ENCODE measurements at regions not wholly inside any gene's neighbourhood (a gene's known extent, or its start where the extent isn't known, plus 50 kb on each side); places are given as distances from the start of the nearest gene placed in this dataset.
A peak's percentile ranks its signal among the peaks of the same experiment; 100 is the strongest.
"Not testable (repeated sequence)": the region's sequence is repeated elsewhere in the genome, so short reads cannot be mapped to it uniquely, and the experiment has no call there.

DNA sequence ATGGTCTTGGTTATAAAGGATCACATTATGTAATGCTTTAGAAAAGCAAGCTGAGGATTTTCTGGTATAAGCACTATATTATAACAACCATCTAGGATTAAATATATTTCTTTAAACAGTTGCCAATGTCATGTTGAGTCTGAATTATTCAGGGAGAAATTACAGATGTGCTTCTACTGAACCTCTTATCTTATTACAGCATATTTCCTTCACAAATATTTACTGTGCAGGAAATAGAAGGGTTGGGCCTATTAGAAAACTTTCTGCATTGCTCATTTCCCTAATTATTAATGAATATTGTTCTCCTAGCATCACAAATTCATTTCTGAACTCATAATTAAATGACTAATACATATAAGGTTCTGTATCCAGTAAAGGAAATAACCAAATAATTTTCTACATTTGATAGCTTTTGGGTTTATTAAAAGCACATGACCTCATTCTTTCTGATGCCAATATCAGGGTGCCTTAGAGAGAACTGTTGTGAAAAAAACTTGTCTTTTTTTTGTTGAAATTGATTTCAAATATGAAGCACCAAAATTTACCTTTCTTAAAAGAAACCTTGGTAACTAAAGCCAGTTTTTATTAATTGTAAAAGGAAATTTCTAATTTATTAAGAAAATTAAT is 476.8 kb upstream of the PTGER4 start:
- no peak for ATAC-seq
- intact Hi-C loops (cut with DNase I) = no loop called here
- DNase-seq (ENCODE audit: low spot score) = no peak

DNA sequence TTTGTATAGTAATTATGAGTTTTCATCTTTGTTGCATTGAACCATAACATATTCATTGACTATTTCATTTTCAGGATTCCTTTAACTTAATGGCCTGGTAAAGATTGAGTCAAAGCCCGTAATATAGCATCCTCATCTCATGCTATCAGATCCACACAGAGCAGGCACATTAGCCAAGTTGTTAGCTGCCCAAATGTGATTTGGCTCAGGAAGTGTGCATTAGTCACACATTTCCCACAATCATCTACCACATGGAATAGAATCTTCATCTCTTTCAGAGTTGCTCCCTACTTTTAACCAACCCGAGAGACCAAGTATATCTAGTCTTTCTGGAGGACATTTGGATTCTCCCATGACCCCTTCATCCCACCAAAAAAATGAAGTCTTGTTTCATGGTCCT is 481.0 kb upstream of the PTGER4 start:
- no peak for ATAC-seq
- intact Hi-C loops (cut with DNase I) = loop anchor here (5.0 kb wide), 1 partner anchor 864 kb away; no protein-coding TSS in a partner anchor
- no peak for DNase-seq (ENCODE audit: low spot score)

DNA sequence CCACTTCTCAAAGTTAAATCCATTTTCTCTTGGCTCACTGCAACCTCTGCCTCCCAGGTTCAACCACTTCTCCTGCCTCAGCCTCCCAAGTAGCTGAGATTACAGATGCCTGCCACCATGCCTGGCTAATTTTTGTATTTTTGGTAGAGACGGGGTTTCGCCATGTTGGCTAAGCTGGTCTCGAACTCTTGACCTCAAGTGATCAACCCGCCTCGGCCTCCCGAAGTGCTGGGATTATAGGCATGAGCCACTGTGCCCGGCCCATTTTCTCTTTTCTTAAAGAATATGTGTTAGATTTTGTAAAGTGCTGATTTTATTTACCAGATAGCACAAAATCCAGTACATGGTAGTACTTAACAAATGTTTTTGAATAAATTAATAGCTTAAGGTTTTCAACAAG is 484.1 kb upstream of the PTGER4 start:
- DNase-seq (ENCODE audit: low spot score); ATAC-seq: not testable (repeated sequence)
- intact Hi-C loops (cut with DNase I) = loop anchor here (5.0 kb wide), 1 partner anchor 867 kb away; no protein-coding TSS in a partner anchor

DNA sequence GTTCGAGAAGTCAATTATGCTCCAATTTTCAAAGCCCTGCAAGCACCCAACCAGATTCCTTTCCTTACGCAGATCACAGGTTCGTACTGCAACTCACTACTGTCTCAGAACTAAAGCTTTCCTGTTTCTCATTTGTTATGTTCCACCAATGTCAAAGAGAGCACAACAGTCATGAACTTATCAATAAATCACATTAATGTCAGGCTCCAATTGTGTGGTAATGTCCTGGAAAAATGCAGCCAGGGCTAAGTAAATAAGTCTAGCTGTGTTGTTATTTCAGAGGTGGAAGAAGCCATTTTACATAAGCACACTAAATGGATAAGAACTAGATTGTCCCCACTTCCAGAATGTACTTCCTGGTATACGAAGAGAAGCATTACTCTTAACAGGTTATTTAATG is 488.6 kb upstream of the PTGER4 start:
- ATAC-seq (no peak), DNase-seq (ENCODE audit: low spot score) (no peak)
- intact Hi-C loops (cut with DNase I) = no loop called here

DNA sequence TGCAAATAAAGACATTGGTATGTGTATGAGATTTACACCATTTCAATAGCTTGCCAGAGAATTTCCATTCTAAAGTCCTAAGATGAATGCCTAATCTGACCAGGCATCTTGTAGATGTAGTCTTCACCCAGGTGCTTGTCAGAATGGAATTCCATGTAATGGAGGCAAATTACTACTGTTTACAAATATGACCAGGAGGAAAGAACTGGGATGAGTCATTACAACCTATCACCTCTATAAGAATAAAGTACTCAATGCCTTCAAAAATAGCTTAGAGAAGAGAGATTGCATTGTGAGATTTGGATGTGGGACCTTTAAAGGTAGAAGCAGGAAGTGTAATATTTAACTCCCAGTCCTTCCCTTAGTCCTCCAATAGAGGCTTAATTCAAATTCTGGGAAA is 507.0 kb upstream of the PTGER4 start:
- intact Hi-C loops (cut with DNase I) = no loop called here
- ATAC-seq (no peak), DNase-seq (ENCODE audit: low spot score) (no peak)

DNA sequence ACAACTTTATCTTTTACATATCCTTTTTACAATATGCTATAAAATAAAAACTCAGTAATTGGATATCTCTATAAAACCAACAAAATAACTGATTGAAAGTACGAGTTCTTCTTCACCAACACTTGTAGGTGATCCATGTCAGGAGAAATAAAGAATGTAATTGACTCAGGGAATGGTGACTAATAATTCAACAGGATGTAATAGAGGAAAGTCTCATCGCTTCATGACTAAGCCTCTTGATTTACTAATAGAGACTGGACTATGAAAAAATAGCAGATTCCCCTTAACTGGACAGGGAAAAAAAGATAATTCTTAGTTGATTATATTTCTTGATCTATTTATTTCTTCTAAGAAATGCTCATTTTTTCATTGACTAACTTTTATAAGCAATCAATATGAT is 507.7 kb upstream of the PTGER4 start:
- ATAC-seq = no peak
- intact Hi-C loops (cut with DNase I) = no loop called here
- DNase-seq (ENCODE audit: low spot score) = no peak

DNA sequence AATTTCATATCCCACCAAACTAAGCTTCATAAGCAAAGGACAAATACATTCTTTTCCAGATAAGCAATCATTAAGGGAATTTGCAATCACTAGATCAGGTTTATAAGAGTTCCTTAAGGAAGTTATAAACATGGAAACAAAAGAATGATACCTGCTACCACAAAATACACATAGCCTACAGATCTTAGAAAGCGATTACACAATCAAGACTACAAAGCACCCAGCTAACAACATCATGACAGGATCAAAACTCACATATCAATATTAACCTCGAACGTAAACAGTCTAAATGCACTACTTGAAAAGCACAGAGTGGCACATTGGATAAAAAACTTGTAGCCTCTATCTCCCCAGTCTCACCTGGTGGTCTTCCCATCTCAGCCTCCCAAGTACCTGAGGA is 512.4 kb upstream of the PTGER4 start:
- ATAC-seq = no peak
- intact Hi-C loops (cut with DNase I) = no loop called here

DNA sequence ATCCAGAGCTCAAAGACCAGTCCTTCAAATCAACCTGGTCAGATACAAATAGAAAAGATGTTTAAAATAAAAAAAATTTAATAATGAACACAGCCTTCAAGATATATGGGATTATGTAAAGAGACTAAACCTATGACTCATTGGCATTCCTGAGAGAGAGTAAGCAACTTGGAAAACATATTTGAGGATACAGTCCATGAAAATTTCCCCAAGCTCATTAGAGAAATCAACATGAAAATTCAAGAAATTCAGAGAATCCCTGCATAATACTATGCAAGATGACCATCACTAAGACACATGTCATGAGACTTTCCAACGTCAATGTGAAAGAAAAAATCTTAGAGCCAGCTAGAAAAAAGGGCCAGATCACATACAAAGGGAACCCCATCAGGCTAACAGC is 512.9 kb upstream of the PTGER4 start:
- ATAC-seq = no peak
- DNase-seq (ENCODE audit: low spot score) = no peak
- intact Hi-C loops (cut with DNase I) = no loop called here

More for the DNA sequence above, 512.4 kb upstream of the PTGER4 start:
- no peak for DNase-seq (ENCODE audit: low spot score)

DNA sequence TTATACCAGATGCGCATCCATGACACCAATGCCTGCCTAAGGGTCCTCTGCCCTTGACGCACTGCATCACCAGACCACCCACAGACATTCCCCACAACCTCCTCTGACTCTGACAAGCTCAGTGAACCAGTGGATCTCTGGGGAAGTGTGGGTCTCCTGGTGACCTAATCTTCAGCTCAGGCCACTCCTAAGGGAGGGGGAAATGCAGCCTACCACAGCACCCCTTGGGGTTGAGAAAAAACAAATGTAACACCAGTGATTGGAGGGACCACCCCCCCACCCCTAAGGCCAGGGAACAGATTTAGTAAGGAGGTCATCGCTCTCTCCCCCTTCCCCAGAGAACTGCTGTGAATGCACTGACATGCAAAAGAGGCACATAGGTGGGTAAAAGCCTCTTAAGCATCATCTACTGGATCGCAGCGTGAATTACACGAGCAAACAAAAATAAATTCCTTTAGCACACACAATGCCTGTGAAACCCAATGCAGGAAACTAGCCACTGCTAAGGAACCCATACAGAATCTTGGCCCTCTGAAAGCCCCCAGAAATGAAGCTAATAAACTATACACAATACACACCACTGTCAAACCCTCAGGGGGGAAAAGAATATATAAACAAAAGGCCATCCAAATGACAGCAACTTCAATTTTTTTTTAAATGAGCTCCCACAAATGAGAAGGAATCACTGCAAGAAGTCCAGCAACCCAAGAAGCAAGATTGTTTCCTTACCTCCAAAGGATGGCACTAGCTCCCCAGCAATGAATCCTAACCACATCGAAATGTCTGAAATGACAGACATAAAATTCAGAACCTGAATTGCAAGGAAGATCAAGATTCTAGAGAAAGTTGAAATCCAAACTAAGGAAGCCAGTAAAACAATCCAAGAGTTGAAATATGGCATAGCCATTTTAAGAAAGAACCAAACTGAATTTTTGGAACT is 513.7 kb upstream of the PTGER4 start:
- intact Hi-C loops (cut with DNase I) = no loop called here
- no peak for ATAC-seq

DNA sequence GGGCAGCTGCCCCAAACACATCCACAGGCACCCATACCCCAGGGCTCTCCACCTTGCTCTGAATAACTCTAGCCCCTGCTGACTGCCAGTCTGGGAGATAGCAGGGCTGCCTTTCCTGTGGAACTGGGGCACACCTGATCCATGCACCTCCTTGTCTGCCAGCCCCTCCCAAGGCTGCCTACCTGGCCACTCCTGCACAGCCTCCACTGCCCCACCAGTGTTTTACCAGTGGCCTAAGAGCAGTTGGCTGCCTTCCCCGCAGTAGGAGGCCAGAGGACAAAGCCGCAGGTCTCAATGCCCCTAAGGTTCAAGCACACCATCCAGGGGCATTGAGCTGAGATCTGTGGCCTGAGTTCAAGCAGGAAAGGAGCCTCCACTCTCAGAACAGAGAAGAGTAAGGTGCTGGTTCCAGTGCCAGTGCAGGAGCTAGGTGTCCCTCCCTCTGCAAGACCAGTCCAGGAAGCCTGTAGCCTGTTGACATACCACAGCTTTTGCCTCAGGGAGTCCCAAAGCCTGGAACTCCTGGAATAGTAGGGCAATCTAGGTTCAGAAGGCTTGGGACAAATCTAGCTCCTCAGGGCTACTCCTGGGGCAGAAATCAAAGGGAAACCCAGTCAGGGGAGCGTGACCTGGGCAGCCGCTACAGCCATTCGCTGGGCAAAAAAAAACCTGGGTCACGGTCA is 514.5 kb upstream of the PTGER4 start:
- DNase-seq (ENCODE audit: low spot score) (no peak), ATAC-seq (no peak)
- intact Hi-C loops (cut with DNase I) = no loop called here

More for the DNA sequence above, 513.7 kb upstream of the PTGER4 start:
- DNase-seq (ENCODE audit: low spot score) = no peak

DNA sequence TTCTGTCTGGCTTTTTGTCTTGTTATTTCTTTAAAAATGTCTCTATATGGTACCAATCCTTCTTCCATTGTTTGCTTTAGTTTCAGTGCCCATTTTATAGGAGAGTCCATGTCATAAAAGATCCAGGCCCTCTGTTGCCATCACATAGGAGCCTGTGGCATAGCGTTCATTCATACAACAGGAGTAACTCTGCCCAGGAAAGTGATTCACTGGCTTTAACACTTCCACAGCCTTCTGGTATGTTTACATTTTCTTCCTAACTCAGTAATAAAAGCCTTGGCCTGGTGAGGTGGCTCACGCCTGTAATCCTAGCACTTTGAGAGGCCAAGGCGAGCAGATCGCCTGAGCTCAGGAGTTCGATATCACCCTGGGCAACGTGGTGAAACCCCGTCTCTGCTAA is 519.3 kb upstream of the PTGER4 start:
- ATAC-seq (no peak), DNase-seq (ENCODE audit: low spot score) (no peak)
- intact Hi-C loops (cut with DNase I) = no loop called here

DNA sequence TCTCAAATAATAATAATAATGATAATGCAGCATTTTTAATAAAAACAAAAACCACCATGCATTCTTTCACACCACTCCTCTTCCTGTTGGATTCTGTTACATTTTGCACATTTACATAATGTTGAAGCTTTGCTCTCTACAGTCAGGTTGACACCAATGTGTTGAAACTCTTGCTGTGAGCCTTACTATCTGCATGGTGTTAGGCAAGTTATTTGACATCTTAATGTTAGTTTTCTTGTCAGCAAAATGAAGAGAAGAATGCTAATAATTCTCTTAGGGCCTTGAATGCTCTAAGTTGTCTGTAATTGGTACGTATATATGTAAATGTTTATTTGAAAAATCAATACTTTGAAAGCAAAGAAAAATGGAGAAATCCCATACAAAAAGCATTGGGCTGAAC is 525.5 kb upstream of the PTGER4 start:
- ATAC-seq (no peak), DNase-seq (ENCODE audit: low spot score) (no peak)
- intact Hi-C loops (cut with DNase I) = no loop called here

DNA sequence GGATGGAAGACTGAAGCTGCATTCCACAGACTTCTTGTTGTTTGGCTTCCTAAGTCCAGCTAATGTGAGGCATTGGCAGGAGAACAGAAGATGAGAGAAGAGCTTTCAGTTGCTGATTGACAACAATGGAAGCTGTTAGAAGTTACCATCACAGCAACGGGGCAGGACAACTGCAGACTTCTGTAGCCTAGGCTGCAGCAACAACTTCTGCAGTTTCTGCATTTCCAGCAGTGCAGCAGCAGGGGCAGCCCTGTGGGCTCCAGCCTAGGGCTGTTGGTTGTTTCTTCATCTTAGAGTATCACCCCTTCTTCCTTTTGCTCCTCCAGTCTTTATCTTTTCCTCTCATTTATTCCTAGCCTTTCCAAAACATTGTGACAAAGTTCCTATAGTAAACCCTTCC is 528.8 kb upstream of the PTGER4 start:
- ATAC-seq (no peak), DNase-seq (ENCODE audit: low spot score) (no peak)
- intact Hi-C loops (cut with DNase I) = no loop called here

DNA sequence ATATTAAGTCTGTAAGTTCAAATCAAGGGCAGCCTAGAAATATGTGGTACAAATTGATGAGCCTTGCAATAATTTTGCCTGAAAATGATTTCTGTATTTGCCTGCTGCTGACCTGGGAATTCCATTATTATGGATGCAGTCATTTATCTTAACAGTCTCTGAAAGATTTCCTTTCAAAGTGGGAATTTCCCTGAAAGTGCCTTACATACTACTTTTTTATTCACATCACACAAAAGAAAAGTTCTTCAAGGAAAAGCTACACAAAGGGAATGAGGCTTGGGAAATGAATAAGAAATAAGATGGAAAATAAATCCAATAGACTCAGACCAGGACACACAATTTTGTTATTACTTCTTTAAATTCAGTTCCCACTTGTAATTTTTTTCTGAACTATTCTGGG is 537.8 kb upstream of the PTGER4 start:
- no peak for ATAC-seq
- DNase-seq (ENCODE audit: low spot score) = no peak
- intact Hi-C loops (cut with DNase I) = no loop called here

DNA sequence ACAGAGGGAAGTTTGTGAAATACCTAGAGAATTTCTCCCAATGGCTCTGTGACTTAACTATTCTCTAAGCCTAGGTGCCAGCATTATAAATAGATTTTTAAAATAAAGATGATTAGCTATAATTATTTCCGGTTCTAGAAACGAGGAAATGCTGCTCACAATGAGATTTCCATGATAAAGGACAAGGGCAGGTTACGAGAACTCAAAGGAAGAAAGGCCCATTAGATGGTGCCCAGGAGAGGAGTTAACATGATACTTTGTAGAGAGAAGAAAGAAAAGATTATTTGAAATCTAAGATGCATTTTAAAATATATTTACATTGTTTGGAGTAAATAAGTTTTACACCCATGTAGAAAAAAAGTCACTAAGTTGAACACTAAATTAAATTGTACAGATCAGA is 538.3 kb upstream of the PTGER4 start:
- intact Hi-C loops (cut with DNase I) = no loop called here
- no peak for DNase-seq (ENCODE audit: low spot score)
- ATAC-seq = no peak

DNA sequence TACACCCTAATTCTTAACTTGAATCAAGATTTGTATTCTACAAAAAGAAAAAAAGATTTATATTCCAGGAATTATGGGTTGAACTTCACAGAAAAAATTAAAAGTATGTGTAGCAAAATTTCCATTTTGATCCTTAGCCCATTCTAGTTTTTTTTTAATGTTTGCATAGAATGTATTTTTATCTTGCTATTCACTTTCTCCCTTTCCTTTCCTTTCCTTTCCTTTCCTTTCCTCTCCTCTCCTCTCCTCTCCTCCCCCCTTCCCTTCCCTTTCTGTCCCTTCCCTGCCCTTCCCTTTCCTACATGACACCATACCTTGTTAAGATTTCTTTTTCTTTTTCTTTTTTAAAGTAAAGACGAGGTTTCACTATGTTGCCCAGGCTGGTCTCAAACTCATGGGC is 542.5 kb upstream of the PTGER4 start:
- ATAC-seq = no peak
- intact Hi-C loops (cut with DNase I) = loop anchor here (10.0 kb wide), 1 partner anchor 338 kb away; no protein-coding TSS in a partner anchor
- no peak for DNase-seq (ENCODE audit: low spot score)

DNA sequence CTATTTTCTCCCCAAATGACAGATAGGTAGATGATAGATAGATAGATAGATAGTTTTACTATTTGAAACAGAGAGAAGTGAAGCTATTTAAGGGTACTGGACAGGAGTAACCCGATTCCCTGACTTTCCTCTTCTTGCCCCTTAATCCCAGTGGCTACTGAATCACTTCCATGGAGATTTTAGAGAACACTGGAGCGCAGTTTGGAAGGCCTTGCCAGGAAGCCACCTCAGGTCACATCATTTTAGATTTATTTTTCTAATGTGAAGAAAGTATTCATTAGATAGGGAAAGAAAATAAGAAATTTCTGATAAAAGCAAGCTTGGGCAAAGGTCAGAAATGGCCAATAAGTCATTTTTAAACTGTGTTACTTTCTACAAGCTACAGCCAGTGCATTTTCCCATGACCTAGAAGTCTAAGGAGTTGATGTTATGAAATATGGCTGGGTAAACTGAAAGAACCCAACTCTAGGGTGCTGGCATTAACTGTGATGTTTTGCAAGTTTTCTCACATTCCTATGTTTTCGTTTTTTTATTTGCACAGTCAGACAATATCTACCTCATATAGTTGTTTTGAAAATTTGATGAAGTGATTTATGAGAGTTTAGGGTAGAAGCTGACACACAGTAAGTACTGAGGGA is 544.7 kb upstream of the PTGER4 start:
- intact Hi-C loops (cut with DNase I) = loop anchor here (10.0 kb wide), 1 partner anchor 340 kb away; no protein-coding TSS in a partner anchor
- peak; percentile 65 for ATAC-seq
- DNase-seq (ENCODE audit: low spot score) = no peak

DNA sequence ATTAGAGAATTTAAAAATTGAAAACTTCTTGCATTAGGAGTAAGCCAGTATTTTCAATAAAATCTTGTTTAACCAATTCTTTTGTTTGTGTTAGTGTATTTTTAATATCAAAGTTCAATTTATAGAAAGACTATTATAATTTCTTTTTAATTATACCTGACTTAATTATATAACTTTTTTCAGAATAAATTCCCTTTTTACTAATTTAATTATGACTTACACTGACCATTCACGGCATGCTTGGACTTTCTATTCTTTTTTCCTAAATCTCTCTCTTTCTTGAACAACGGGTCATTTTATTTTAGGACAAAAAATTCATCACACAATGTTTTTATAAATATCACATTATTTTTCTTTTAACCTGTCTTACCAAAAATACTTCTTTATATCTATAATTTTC is 555.3 kb upstream of the PTGER4 start:
- intact Hi-C loops (cut with DNase I) = no loop called here
- no peak for ATAC-seq
- no peak for DNase-seq (ENCODE audit: low spot score)

DNA sequence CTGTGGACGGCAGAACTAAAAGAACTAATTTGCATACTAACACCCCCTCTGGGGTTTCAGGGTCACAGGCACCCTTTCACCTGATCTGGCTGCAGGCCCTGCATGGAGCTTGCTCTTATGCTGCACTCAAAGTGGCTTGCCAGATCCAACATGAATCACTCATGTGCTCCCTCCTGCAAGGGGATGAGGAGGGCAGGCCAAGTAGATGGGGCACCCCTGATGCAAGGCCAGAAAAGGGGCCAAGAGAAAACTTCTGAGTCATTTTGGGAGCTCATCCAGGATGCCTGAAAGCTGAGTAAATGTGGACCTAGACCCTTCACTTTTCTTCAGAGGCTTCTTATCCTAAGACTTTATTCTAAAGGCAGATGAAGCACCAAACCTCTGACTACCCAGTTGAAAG is 558.5 kb upstream of the PTGER4 start:
- no peak for DNase-seq (ENCODE audit: low spot score)
- ATAC-seq = no peak
- intact Hi-C loops (cut with DNase I) = no loop called here
